HL-60 (cell line): ENCODE measurements at regions not wholly inside any gene's neighbourhood (a gene's known extent, or its start where the extent isn't known, plus 50 kb on each side); places are given as distances from the start of the nearest gene placed in this dataset.

ENCODE experiments used
- CTCF ChIP-seq: IDR thresholded peaks from one replicate; pipeline ENCODE4 v1.5.1; 2011; ENCODE audit warnings: low read length, control low read depth, inconsistent platforms; ENCODE audit not compliant: insufficient read depth
- SPI1 ChIP-seq: IDR thresholded peaks from 2 replicates; pipeline ENCODE4 v1.6.1; 2012; ENCODE audit warnings: low read depth, mild to moderate bottlenecking, borderline replicate concordance

- TF ChIP-seq CTCF (no peak), SPI1 (no peak)
These were observed 177.2 kb downstream of the KIF26A start for GRCh38 chr14:104315625-104316024.
